ENCODE measurements at regions not wholly inside any gene's neighbourhood (a gene's known extent, or its start where the extent isn't known, plus 50 kb on each side); places are given as distances from the start of the nearest gene placed in this dataset.

- TF ChIP-seq KLF1 (tag by site-specific recombination; IDR thresholded peaks at IDR 0.05), result no peak
- TF ChIP-seq, protein P1, sequence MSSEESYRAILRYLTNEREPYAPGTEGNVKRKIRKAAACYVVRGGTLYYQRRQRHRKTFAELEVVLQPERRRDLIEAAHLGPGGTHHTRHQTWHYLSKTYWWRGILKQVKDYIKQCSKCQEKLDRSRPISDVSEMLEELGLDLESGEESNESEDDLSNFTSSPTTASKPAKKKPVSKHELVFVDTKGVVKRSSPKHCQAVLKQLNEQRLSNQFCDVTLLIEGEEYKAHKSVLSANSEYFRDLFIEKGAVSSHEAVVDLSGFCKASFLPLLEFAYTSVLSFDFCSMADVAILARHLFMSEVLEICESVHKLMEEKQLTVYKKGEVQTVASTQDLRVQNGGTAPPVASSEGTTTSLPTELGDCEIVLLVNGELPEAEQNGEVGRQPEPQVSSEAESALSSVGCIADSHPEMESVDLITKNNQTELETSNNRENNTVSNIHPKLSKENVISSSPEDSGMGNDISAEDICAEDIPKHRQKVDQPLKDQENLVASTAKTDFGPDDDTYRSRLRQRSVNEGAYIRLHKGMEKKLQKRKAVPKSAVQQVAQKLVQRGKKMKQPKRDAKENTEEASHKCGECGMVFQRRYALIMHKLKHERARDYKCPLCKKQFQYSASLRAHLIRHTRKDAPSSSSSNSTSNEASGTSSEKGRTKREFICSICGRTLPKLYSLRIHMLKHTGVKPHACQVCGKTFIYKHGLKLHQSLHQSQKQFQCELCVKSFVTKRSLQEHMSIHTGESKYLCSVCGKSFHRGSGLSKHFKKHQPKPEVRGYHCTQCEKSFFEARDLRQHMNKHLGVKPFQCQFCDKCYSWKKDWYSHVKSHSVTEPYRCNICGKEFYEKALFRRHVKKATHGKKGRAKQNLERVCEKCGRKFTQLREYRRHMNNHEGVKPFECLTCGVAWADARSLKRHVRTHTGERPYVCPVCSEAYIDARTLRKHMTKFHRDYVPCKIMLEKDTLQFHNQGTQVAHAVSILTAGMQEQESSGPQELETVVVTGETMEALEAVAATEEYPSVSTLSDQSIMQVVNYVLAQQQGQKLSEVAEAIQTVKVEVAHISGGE (tag by site-specific recombination; conservative IDR thresholded peaks at IDR 0.05; ENCODE audit: low read depth), result no peak
- no peak for TF ChIP-seq CTCF (tag by site-specific recombination; IDR thresholded peaks at IDR 0.05)
- TF ChIP-seq, protein P2, sequence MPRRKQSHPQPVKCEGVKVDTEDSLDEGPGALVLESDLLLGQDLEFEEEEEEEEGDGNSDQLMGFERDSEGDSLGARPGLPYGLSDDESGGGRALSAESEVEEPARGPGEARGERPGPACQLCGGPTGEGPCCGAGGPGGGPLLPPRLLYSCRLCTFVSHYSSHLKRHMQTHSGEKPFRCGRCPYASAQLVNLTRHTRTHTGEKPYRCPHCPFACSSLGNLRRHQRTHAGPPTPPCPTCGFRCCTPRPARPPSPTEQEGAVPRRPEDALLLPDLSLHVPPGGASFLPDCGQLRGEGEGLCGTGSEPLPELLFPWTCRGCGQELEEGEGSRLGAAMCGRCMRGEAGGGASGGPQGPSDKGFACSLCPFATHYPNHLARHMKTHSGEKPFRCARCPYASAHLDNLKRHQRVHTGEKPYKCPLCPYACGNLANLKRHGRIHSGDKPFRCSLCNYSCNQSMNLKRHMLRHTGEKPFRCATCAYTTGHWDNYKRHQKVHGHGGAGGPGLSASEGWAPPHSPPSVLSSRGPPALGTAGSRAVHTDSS (tag by site-specific recombination; IDR thresholded peaks at IDR 0.05), result no peak
- no peak for TF ChIP-seq ZNF174 (tag by site-specific recombination; IDR thresholded peaks at IDR 0.05)
These were observed 139.3 kb upstream of the FBXL17 start for GRCh38 chr5:108521011-108521700.
